OCI-LY3 (cell line): ENCODE measurements at regions not wholly inside any gene's neighbourhood (a gene's known extent, or its start where the extent isn't known, plus 50 kb on each side); places are given as distances from the start of the nearest gene placed in this dataset.

Experiments
- H2AFZ ChIP-seq: fragments of 200-600, 300-600 bp; shearing (Covaris generic); 2 replicates; pipeline ENCODE4 v1.6.0; 2014; ENCODE audit warnings: antibody characterized with exemption, low read depth, low read length
- H3K27ac ChIP-seq: fragments of 200-600, 300-600 bp; sonication (generic); 2 replicates; pipeline ENCODE4 v1.5.1; 2014; ENCODE audit warnings: mild to moderate bottlenecking, low read length, moderate library complexity, mixed read lengths
- H3K27me3 ChIP-seq: fragments of 200-600, 300-600 bp; sonication (generic); 2 replicates; pipeline ENCODE4 v1.6.1; 2014; ENCODE audit warnings: low read depth, low read length, mixed read lengths
- H3K36me3 ChIP-seq: fragments of 200-600, 300-600 bp; sonication (generic); replicated peaks from 2 replicates; pipeline ENCODE3; 2014; ENCODE audit warnings: low read depth, low read length, mixed read lengths
- H3K4me1 ChIP-seq: fragments of 300-600, 200-600 bp; sonication (generic); 2 replicates; pipeline ENCODE4 v1.6.1; 2014; ENCODE audit warnings: low read length, mixed read lengths
- H3K4me2 ChIP-seq: fragments of 200-600, 300-600 bp; sonication (generic); 2 replicates; pipeline ENCODE4 v1.6.1; 2014; ENCODE audit warnings: low read length, mixed read lengths
- H3K4me3 ChIP-seq: fragments of 300-600, 200-600 bp; sonication (generic); 2 replicates; pipeline ENCODE4 v1.5.1; 2014; ENCODE audit warnings: antibody characterized with exemption, mild to moderate bottlenecking, low read length, moderate library complexity
- H3K79me2 ChIP-seq: fragments of 300-600, 200-600 bp; shearing (Covaris generic); 2 replicates; pipeline ENCODE4 v1.6.1; 2014; ENCODE audit warnings: mild to moderate bottlenecking, low read length, mixed read lengths
- H3K9ac ChIP-seq: fragments of 300-600, 200-600 bp; shearing (Covaris generic); 2 replicates; pipeline ENCODE4 v1.6.0; 2014; ENCODE audit warnings: mild to moderate bottlenecking, low read length, moderate library complexity
- H3K9me3 ChIP-seq: fragments of 200-600, 300-600 bp; shearing (Covaris generic); 2 replicates; pipeline ENCODE4 v1.6.1; 2014; ENCODE audit warnings: low read length, mixed read lengths; ENCODE audit not compliant: insufficient read depth
- H4K20me1 ChIP-seq: fragments of 200-600, 300-600 bp; sonication (generic); 2 replicates; pipeline ENCODE4 v1.6.1; 2016; ENCODE audit warnings: low read length, mixed read lengths; ENCODE audit not compliant: insufficient read depth
- CTCF ChIP-seq: fragments of 200-600, 300-600 bp; sonication (generic); IDR thresholded peaks from 2 replicates; pipeline ENCODE4 v1.5.1; 2014; ENCODE audit warnings: antibody characterized with exemption, low read length, low read depth
- EZH2phosphoT487 ChIP-seq: fragments of 200-600 bp; shearing (Covaris generic); IDR thresholded peaks from 2 replicates; pipeline ENCODE4 v1.6.1; 2018; ENCODE audit warnings: antibody characterized with exemption, mixed run types, low read depth

- no peak overlapping the region for H3K4me2 ChIP-seq
- no peak overlapping the region for H2AFZ ChIP-seq
- TF ChIP-seq EZH2phosphoT487 (no peak), CTCF (no peak)
- no peaks in the 10 kb centered on the region for H3K4me1 ChIP-seq
- H4K20me1 ChIP-seq: no peaks in the 10 kb centered on the region
- H3K79me2 ChIP-seq: no peaks in the 10 kb centered on the region
- H3K27ac ChIP-seq: no peak overlapping the region
- no peak overlapping the region for H3K9ac ChIP-seq
- no peak overlapping the region for H3K4me3 ChIP-seq
- no peaks in the 10 kb centered on the region for H3K36me3 ChIP-seq
- no peaks in the 10 kb centered on the region for H3K9me3 ChIP-seq
- no peaks in the 10 kb centered on the region for H3K27me3 ChIP-seq
Measured at GRCh38 chr22:49100773-49101172, 726.9 kb downstream of the BRD1 start.

GRCh38 chr22:49100316-49100715 lies 727.4 kb downstream of the BRD1 start:
- no peaks in the 10 kb centered on the region for H3K79me2 ChIP-seq
- H3K4me3 ChIP-seq: no peak overlapping the region
- no peaks in the 10 kb centered on the region for H3K9me3 ChIP-seq
- no peaks in the 10 kb centered on the region for H4K20me1 ChIP-seq
- H3K4me1 ChIP-seq: no peaks in the 10 kb centered on the region
- H3K27me3 ChIP-seq: no peaks in the 10 kb centered on the region
- no peaks in the 10 kb centered on the region for H3K36me3 ChIP-seq
- no peak overlapping the region for H2AFZ ChIP-seq
- H3K4me2 ChIP-seq: no peak overlapping the region
- no peak overlapping the region for H3K27ac ChIP-seq
- TF ChIP-seq EZH2phosphoT487 (no peak), CTCF (no peak)
- no peak overlapping the region for H3K9ac ChIP-seq

DNA sequence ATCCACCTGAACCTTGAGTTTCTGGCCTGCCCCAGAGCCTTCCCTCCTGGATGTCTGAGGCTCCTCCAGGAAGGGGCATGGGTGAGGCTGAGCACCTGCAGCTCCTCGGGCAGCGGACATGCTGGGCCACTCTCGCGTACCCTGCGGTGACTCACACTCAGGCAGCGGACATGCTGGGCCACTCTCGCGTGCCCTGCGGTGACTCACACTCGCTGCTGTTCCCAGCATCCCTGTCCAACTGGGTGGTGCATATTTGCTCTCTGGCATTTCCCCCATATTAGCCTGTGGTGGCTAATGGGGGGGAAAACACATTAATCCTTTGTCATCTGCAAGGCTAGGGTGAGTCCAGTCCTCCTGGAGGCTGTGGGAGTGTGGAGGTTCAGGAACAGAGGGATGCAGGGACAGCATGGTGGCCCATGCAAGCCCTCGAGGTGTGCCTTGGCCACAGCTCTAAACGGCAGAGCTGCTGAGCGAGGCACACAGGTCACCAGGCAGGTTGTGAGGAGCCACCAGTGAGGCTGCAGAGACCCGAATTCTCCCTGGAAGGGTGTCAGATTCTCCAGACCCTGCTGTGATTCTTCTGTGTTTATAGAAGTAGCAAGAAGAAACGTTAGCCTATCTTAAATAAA lies 728.1 kb downstream of the BRD1 start:
- Histone ChIP-seq H3K9ac (no peak overlapping the region), H3K27ac (no peak overlapping the region), H3K4me3 (no peak overlapping the region), H2AFZ (no peak overlapping the region), H3K36me3 (no peaks in the 10 kb centered on the region), H3K4me1 (no peaks in the 10 kb centered on the region), H3K9me3 (no peaks in the 10 kb centered on the region), H4K20me1 (no peaks in the 10 kb centered on the region), H3K79me2 (no peaks in the 10 kb centered on the region), H3K4me2 (no peak overlapping the region), H3K27me3 (no peaks in the 10 kb centered on the region)
- TF ChIP-seq CTCF: no peak
- TF ChIP-seq EZH2phosphoT487: no peak

DNA sequence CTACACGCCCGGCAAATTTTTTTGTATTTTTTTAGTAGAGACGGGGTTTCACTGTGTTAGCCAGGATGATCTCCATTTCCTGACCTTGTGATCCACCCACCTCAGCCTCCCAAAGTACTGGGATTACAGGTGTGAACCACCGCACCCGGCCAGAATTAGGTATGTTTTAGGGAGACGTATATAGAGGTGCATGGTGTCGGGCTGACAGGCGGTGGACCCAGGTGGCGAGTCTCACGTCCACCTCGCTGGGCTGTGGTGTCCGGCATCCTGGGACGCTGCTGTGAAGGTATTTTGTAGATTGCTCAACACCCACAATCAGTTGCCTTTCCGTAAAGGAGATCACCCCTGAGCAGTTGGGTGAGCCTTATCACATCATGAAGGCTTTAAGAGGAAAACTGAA lies 728.6 kb downstream of the BRD1 start:
- Histone ChIP-seq H3K4me3 (no peak overlapping the region), H2AFZ (no peak overlapping the region), H3K4me2 (no peak overlapping the region), H3K27me3 (no peaks in the 10 kb centered on the region), H3K4me1 (no peaks in the 10 kb centered on the region), H3K9ac (no peak overlapping the region), H3K9me3 (no peaks in the 10 kb centered on the region), H4K20me1 (no peaks in the 10 kb centered on the region), H3K79me2 (no peaks in the 10 kb centered on the region), H3K27ac (no peak overlapping the region), H3K36me3 (no peaks in the 10 kb centered on the region)
- TF ChIP-seq CTCF: no peak
- TF ChIP-seq EZH2phosphoT487: no peak
